ENCODE measurements at regions not wholly inside any gene's neighbourhood (a gene's known extent, or its start where the extent isn't known, plus 50 kb on each side); places are given as distances from the start of the nearest gene placed in this dataset.

DNA sequence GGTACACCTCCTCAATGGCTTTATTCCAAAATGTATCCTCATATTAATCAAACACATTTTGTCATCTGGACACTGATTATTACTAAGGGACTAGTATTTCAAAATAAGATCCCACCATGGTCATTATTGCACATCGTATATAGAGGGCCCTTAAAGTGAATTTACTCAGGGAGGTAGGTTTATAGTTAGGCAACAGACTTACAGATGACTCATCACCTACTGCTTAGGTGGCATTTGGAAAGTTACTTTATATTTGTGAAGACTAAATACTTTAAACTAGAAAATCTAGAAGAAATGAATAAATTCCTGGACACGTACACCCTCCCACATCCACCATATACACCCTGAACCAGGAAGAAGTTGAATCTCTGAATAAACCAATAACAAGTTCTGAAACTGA lies 353.0 kb downstream of the KCTD12 start:
- no peak for TF ChIP-seq EP300 (IDR thresholded peaks at IDR 0.05)
- TF ChIP-seq, protein P1, sequence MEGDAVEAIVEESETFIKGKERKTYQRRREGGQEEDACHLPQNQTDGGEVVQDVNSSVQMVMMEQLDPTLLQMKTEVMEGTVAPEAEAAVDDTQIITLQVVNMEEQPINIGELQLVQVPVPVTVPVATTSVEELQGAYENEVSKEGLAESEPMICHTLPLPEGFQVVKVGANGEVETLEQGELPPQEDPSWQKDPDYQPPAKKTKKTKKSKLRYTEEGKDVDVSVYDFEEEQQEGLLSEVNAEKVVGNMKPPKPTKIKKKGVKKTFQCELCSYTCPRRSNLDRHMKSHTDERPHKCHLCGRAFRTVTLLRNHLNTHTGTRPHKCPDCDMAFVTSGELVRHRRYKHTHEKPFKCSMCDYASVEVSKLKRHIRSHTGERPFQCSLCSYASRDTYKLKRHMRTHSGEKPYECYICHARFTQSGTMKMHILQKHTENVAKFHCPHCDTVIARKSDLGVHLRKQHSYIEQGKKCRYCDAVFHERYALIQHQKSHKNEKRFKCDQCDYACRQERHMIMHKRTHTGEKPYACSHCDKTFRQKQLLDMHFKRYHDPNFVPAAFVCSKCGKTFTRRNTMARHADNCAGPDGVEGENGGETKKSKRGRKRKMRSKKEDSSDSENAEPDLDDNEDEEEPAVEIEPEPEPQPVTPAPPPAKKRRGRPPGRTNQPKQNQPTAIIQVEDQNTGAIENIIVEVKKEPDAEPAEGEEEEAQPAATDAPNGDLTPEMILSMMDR (IDR thresholded peaks at IDR 0.05) = no peak
- TF ChIP-seq POLR2A (IDR thresholded peaks at IDR 0.05) = no peak
- Histone ChIP-seq H3K27ac (no peak overlapping the region), H3K9me3 (no peaks in the 10 kb centered on the region), H3K27me3 (no peaks in the 10 kb centered on the region), H3K4me1 (no peaks in the 10 kb centered on the region), H3K36me3 (no peaks in the 10 kb centered on the region), H3K4me3 (no peak overlapping the region)
- DNase-seq (ENCODE audit: low spot score in 2 of 2) = no peak
- 90 to 95% methylated on average over 2 of the region's 2 CpGs for WGBS, 2 donors

DNA sequence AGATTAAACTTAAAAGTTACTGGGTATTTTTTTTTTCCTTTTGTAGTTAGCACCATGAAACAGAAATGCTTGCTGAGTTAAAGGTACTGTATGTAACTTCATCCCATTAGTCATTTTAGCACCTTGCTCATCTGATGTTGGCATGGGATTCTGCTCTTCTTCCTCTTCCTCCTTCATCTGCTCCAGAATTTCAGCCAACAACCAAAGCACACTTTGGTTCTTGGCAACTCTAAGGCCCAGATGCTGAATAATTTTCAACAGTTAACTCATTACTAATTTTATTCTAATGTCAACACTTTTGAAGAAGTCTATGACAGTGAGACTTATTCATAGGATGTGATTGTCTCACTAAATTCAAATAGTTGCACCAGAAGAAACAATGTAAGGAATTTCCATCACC lies 359.2 kb downstream of the KCTD12 start:
- TF ChIP-seq, protein P1 (IDR thresholded peaks at IDR 0.05) = no peak
- TF ChIP-seq POLR2A (IDR thresholded peaks at IDR 0.05) (no peak), EP300 (IDR thresholded peaks at IDR 0.05) (no peak)
- Histone ChIP-seq H3K36me3 (no peaks in the 10 kb centered on the region), H3K4me1 (no peaks in the 10 kb centered on the region), H3K9me3 (no peaks in the 10 kb centered on the region), H3K4me3 (no peak overlapping the region), H3K27ac (no peak overlapping the region), H3K27me3 (no peaks in the 10 kb centered on the region)
- DNase-seq (ENCODE audit: low spot score in 2 of 2) = no peak

DNA sequence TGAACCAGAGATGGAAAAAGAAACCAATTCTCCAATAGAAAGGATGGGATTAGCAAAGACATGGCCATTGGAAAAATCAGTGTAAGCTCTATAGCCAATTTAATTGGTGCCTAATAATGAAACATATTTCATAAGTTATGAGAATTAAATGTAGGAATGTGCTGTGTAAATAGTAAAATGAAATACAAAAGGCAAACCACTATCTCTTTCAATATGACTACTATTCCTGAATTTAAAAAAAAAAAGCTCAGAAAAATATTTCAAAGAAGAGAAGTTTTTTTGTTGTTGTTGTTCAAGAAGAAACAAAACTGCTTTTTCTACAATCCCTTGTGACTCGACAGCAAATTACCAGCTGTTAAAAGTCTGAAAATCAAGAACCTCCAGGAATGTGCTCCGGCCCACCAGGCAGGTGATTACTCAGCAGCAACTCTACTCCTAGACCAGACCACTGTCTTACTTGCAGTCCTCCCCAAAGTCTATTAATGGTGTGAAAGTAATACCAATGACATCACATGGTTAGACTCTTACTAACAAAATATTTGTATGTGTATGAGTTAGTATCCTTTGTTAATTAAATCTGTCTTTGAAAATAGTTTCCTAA lies 362.4 kb downstream of the KCTD12 start:
- Histone ChIP-seq H3K27me3 (no peaks in the 10 kb centered on the region), H3K27ac (no peak overlapping the region), H3K4me1 (no peaks in the 10 kb centered on the region), H3K36me3 (no peaks in the 10 kb centered on the region), H3K9me3 (no peaks in the 10 kb centered on the region), H3K4me3 (no peak overlapping the region)
- TF ChIP-seq POLR2A (IDR thresholded peaks at IDR 0.05) (no peak), EP300 (IDR thresholded peaks at IDR 0.05) (no peak)
- TF ChIP-seq, protein P1 (IDR thresholded peaks at IDR 0.05) = no peak
- WGBS, 2 donors = 50 to 64% methylated on average over 2 of the region's 2 CpGs
- DNase-seq (ENCODE audit: low spot score in 2 of 2) = no peak

DNA sequence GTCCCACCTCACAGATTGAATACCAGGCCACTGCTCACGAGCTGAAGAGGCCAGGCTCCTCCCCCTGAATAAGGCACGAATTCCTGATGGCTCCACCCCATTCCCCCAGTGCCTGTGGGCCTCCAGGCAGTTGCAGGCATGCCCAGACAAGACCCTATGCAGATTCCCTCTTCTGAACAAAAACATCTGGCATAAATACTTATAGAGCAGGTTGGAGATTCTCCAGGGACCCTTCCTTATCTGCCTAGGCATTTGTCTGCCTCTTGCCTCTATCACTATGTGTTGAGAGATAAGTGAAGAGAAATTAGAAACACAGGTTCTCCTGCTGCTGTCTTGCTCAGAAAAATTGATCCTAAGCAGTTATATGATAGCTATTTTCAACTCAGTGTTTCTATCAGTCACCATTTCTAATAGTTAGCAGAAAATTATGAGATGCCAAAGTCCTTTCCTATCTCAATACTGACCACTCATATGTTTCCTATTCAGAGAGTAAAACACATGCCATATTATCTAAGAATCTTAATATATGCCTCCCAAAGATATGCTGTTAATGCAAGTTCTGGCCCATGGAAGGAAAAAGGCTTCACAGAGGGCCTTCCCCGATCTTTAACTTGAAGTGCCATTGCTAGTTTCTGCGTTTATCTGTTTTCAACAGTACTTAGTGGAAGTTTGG lies 364.0 kb downstream of the KCTD12 start:
- Histone ChIP-seq H3K27me3 (no peaks in the 10 kb centered on the region), H3K9me3 (no peaks in the 10 kb centered on the region), H3K36me3 (no peaks in the 10 kb centered on the region), H3K27ac (no peak overlapping the region), H3K4me3 (no peak overlapping the region), H3K4me1 (peaks cover 0 to 4% (median 0%) of the 10 kb centered on the region in 4 donors)
- no peak for DNase-seq (ENCODE audit: low spot score in 2 of 2)
- TF ChIP-seq, protein P1 (IDR thresholded peaks at IDR 0.05) = no peak
- TF ChIP-seq EP300 (IDR thresholded peaks at IDR 0.05) = no peak
- TF ChIP-seq POLR2A (IDR thresholded peaks at IDR 0.05) = no peak
- 73 to 85% methylated on average over 4 of the region's 4 CpGs for WGBS, 2 donors

DNA sequence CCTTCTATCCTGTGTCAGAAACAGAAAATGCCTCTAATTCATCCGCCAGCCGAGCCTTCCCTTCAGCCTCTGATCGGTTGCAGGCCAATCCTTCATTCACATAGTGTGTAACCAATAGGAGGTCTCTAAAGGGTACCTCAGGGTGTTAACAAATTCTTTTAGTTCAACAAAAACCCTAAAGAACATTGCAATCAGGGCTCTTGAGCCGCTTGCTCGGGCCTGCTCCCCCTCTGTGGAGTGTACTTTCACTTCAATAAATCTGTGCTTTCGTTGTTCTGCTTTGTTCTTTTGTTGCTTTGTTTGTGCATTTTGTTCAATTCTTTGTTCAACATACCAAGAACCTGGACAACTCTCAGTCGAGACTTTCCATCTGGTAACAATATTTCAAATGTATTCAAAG lies 366.5 kb downstream of the KCTD12 start:
- Histone ChIP-seq H3K4me1 (peaks cover 0 to 21% (median 0%) of the 10 kb centered on the region in 4 donors), H3K36me3 (no peaks in the 10 kb centered on the region), H3K9me3 (no peaks in the 10 kb centered on the region), H3K27me3 (no peaks in the 10 kb centered on the region), H3K27ac (no peak overlapping the region), H3K4me3 (no peak overlapping the region)
- no peak for DNase-seq (ENCODE audit: low spot score in 2 of 2)
- TF ChIP-seq, protein P1 (IDR thresholded peaks at IDR 0.05) = no peak
- TF ChIP-seq POLR2A (IDR thresholded peaks at IDR 0.05) (no peak), EP300 (IDR thresholded peaks at IDR 0.05) (no peak)
- WGBS, 2 donors = 83 to 88% methylated on average over 7 of the region's 7 CpGs

Data from tibial nerve (tissue), 4 donors.